Heart right ventricle (tissue), 16 donors: ENCODE measurements at regions not wholly inside any gene's neighbourhood (a gene's known extent, or its start where the extent isn't known, plus 50 kb on each side); places are given as distances from the start of the nearest gene placed in this dataset.

Experiments
- ATAC-seq, 8 donors: fragments of 200-7000 bp; cut with Tn5 transposase; one replicate each; pipeline ENCODE4 v1.9.1; 2020; ENCODE audit warnings: mild to moderate bottlenecking in 8 of 8, moderate library complexity in 8 of 8, moderate number of reproducible peaks in 1 of 8
- DNase-seq, 2 donors: peaks; one replicate each; pipeline ENCODE4 v3.0.0-alpha.2; 2020
- H3K27ac ChIP-seq, 10 donors: fragments of 200-600 bp; sonication (generic) in 2 of 10; one replicate each; pipeline versions ENCODE4 v1.5.0 to v1.8.0; 2020 to 2022; ENCODE audit warnings: mild to moderate bottlenecking in 3 of 10
- H3K27me3 ChIP-seq, 7 donors: fragments of 200-600 bp; one replicate each; pipeline ENCODE4 v1.8.0; 2021 to 2022; ENCODE audit warnings: mild to moderate bottlenecking in 2 of 7
- H3K36me3 ChIP-seq, 9 donors: fragments of 200-600 bp; sonication (generic) in 1 of 9; one replicate each; pipeline versions ENCODE4 v1.5.0 to v1.8.0; 2020 to 2022; ENCODE audit warnings: mild to moderate bottlenecking in 2 of 9
- H3K4me1 ChIP-seq, 9 donors: fragments of 200-600 bp; sonication (generic) in 1 of 9; one replicate each; pipeline versions ENCODE4 v1.5.0 to v1.8.0; 2020 to 2022; ENCODE audit warnings: mild to moderate bottlenecking in 4 of 9
- H3K4me3 ChIP-seq, 10 donors: fragments of 200-600 bp; sonication (generic) in 2 of 10; one replicate each; pipeline versions ENCODE4 v1.5.0 to v1.8.0; 2020 to 2022; ENCODE audit warnings: mild to moderate bottlenecking in 7 of 10, moderate library complexity in 2 of 10
- H3K9me3 ChIP-seq, 11 donors: fragments of 200-600 bp in 10 of 11; sonication (generic) in 2 of 11; one replicate each; pipeline versions ENCODE4 v1.5.0 to v1.8.0; 2013 to 2022; ENCODE audit warnings: mild to moderate bottlenecking in 2 of 11, control low read depth in 1 of 11, moderate library complexity in 1 of 11
- WGBS, 2 donors: extraction: QIAGEN DNeasy Blood & Tissue Kit; methylation state at CpG; one replicate each; pipeline ENCODE4 v1.1.7; 2013; ENCODE audit warnings: inconsistent platforms in 1 of 2; 5-methylcytosine and 5-hydroxymethylcytosine counted together
- intact Hi-C, 10 donors: fragments of 100-400 bp; cut with DNase I; formaldehyde crosslinking; loops; one replicate each; pipeline versions ENCODE4 v1.11.1 to v1.14.2; 2022
- TF ChIP-seq, protein P1 (sequence below), 9 donors: fragments of 200-600 bp; sonication (generic) in 2 of 9; IDR thresholded peaks; one replicate each; pipeline versions ENCODE4 v1.5.0 to v1.8.0; 2021 to 2022; ENCODE audit warnings: antibody characterized with exemption in 9 of 9, mild to moderate bottlenecking in 5 of 9, moderate library complexity in 1 of 9
- donor health status: Arrhythmogenic right ventricular cardiomyopathy.
- donor health status: ischemic (EF 13 %, LVEDD 7.1; RV severe dilation, severe dysfunction).
- donor health status: healthy with polysubstance abuse.
- donor health status: DM: no; HTN: yes; CAD: no.
- donor health status: DM: no; HTN: no; CAD: no.
- donor health status: ischemic (EF 25% LVEDD 6.9; RV normal size, moderate dysfunction).
- donor health status: ischemic (EF 25% LVEDD 5.7; RV mildly dilated, moderate dysfunction).
- donor health status: healthy.
- donor health status: DM: yes; HTN: yes; CAD: no.
- donor health status: Ischemic cardiomyopathy.
- donor health status: ischemic (EF 35%, LVEDD 5.7; RV mildly dilated, moderate dysfunction).
- donor health status: nonischemic (EF 11% LVEDD 7.7; RV severe dilation, severe dysfunction).
- donor health status: DM: yes; HTN: yes; CAD: no.
- donor health status: PGD.
- donor health status: ischemic (EF 29% LVEDD 5.4; RV normal size, mild dysfunction).
- donor health status: nonischemic (EF 23%, LVEDD 6.1; RV moderate dilation, normal function).

DNA sequence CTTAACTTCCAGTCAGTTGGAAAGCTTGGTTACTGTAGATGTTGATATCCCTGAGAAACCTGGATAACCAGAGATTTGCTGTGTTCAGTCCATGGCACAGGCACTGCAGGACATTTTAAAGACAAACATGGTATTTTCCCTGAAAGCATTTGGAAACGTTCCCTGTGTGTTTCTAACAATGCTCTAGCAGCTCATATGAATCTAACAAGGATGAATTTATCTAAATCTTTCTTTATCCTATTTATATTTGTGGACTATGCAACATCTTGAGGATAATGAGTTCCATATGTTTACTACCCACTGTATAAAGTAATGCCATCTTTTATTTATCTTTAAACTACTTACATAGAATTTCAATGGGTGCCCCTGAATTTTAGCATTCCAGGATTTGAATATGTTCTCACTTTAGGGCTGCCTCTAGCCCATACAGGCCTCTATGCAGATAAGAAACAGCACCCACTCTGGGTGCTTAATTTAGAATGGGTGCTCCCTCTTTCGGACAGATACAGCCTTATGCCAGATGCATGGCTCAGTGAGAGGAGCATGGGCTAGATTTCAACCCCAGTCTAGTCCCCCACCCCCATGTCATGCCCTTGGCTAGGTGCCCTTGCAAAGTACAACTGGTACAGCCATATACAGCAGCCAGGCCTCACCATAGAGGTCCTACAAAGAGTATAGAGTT is 50.6 kb upstream of the NEMP2 start:
- WGBS, 2 donors, result 52 to 57% methylated on average over 2 of the region's 2 CpGs
- intact Hi-C loops, result loop anchor here in 4 of 10 donors (5.0 to 10.0 kb wide), 5 partner anchors 42 to 62 kb away; partner anchors contain the start of genes NAB1 (in 2 of the 4) and NEMP2 (in 1 of the 4)
- Histone ChIP-seq H3K4me1 (peaks cover 0 to 43% (median 23%) of the 10 kb centered on the region in 9 donors), H3K9me3 (no peaks in the 10 kb centered on the region), H3K4me3 (no peak overlapping the region), H3K27me3 (no peaks in the 10 kb centered on the region), H3K36me3 (no peaks in the 10 kb centered on the region), H3K27ac (peak overlapping the region in 2 of 10 donors; percentile 7 to 66)
- ATAC-seq, result peak in 4 of 8 donors; percentile 41 to 70 (median 56)
- DNase-seq, result no peak
- TF ChIP-seq, protein P1, sequence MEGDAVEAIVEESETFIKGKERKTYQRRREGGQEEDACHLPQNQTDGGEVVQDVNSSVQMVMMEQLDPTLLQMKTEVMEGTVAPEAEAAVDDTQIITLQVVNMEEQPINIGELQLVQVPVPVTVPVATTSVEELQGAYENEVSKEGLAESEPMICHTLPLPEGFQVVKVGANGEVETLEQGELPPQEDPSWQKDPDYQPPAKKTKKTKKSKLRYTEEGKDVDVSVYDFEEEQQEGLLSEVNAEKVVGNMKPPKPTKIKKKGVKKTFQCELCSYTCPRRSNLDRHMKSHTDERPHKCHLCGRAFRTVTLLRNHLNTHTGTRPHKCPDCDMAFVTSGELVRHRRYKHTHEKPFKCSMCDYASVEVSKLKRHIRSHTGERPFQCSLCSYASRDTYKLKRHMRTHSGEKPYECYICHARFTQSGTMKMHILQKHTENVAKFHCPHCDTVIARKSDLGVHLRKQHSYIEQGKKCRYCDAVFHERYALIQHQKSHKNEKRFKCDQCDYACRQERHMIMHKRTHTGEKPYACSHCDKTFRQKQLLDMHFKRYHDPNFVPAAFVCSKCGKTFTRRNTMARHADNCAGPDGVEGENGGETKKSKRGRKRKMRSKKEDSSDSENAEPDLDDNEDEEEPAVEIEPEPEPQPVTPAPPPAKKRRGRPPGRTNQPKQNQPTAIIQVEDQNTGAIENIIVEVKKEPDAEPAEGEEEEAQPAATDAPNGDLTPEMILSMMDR (IDR thresholded peaks at IDR 0.05), result peak in 1 of 9 donors; percentile 19

DNA sequence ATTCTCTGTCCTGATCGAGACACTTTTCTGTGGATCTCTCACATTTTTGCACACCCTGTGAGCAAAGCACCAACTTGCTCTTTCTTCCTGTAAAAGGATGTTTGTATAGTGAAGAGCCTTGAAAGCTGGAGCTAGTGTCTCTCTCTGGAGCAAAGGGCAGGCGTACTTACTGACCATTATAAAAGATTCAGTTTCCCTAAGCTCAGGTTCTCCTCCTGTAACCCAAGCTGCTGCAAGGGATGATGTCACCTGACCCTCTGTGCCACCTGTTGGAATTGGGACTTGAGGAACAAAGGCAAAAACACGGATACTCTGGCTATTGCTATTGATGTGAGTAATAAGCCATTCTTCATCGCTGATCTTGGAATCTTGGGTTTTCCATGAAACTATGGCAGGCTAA is 52.6 kb upstream of the NEMP2 start:
- H3K36me3 ChIP-seq, result no peaks in the 10 kb centered on the region

DNA sequence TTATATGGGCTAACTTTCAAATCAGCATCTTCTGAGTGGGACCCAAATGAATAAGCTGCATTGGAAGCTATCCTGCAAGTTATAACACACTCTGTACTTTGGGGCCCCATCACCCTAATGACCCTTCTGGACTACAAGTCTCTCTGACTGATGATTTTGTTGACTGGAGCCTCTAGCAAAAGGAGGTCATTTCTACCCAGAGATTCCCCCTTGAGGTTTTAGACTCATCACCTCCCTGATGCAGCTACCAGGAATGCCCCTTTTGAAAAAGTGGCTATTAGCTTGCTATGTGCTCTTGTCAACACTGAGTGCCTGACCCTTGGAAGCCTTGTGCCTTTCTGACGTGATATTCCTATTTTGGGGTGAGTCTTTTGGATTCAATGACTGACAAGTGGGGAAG is 54.5 kb upstream of the NEMP2 start:
- Histone ChIP-seq H3K27ac (no peak overlapping the region), H3K36me3 (no peaks in the 10 kb centered on the region), H3K4me1 (peaks cover 0 to 16% (median 11%) of the 10 kb centered on the region in 9 donors), H3K4me3 (no peak overlapping the region), H3K27me3 (no peaks in the 10 kb centered on the region), H3K9me3 (no peaks in the 10 kb centered on the region)
- no peak for ATAC-seq
- intact Hi-C loops, result loop anchor here in 2 of 10 donors (10.0 kb wide), 2 partner anchors 54 to 56 kb away; partner anchors contain the start of genes NAB1 (in 1 of the 2) and NEMP2 (in 1 of the 2)
- TF ChIP-seq, protein P1 (IDR thresholded peaks at IDR 0.05), result no peak
- WGBS, 2 donors, result 93 to 97% methylated on average over 1 of the region's 1 CpG
- DNase-seq, result no peak

More for the DNA sequence above, 52.6 kb upstream of the NEMP2 start:
- no peak for DNase-seq
- Histone ChIP-seq H3K4me1 (peaks cover 0 to 35% (median 19%) of the 10 kb centered on the region in 9 donors), H3K4me3 (no peak overlapping the region), H3K27me3 (no peaks in the 10 kb centered on the region), H3K9me3 (no peaks in the 10 kb centered on the region), H3K27ac (no peak overlapping the region)
- intact Hi-C loops, result loop anchor here in 2 of 10 donors (10.0 kb wide), 2 partner anchors 52 to 58 kb away; partner anchors contain the start of genes NAB1 (in 1 of the 2) and NEMP2 (in 1 of the 2)
- TF ChIP-seq, protein P1 (IDR thresholded peaks at IDR 0.05), result no peak
- WGBS, 2 donors, result 90 to 93% methylated on average over 4 of the region's 4 CpGs
- ATAC-seq, result no peak

DNA sequence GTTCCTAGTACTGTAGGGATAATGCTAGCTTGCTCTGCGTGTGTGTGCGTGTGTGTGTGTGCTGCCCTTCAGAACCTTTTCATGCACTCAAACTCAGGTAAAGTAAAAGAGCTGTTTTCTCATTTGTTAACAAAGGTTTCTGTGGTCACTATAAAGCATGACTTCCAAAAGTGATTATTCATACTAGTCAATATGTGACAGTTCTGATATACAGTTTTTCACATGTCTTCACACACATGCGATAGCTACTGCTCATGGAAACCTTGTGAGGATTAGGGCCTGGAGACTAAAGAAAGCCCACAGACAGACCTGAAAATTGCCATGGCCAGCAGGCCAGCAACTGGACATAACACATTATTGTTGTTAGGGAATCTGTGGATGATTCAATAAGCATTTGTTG is 56.9 kb upstream of the NEMP2 start:
- Histone ChIP-seq H3K27me3 (no peaks in the 10 kb centered on the region), H3K9me3 (peaks cover 0 to 3% (median 0%) of the 10 kb centered on the region in 11 donors), H3K4me3 (no peak overlapping the region), H3K36me3 (no peaks in the 10 kb centered on the region), H3K4me1 (peaks cover 0 to 11% (median 0%) of the 10 kb centered on the region in 9 donors), H3K27ac (no peak overlapping the region)
- 99% methylated on average over 3 of the region's 3 CpGs for WGBS, 2 donors
- DNase-seq (no peak), ATAC-seq (no peak)
- intact Hi-C loops, result no loop called here
- TF ChIP-seq, protein P1 (IDR thresholded peaks at IDR 0.05), result no peak
